A549 (cell line): ENCODE measurements at regions not wholly inside any gene's neighbourhood (a gene's known extent, or its start where the extent isn't known, plus 50 kb on each side); places are given as distances from the start of the nearest gene placed in this dataset.
A peak's percentile ranks its signal among the peaks of the same experiment; 100 is the strongest.

Source experiments
- ATAC-seq, 2 experiments: fragments of 200-7000 bp in 1 of 2; fragments of >200 bp in 1 of 2; cut with Nextera tagmentation in 1 of 2; cut with Tn5 transposase in 1 of 2; 3 replicates each; pipeline versions ENCODE4 v1.8.0 to v1.9.1; 2018 to 2020; ENCODE audit warnings: mild to moderate bottlenecking in 1 of 2, moderate library complexity in 1 of 2
- CTCF ChIA-PET: fragments of 300-600 bp; sonication (Branson Sonifier 250); formaldehyde crosslinking; extraction: SDS; loops from one replicate; lab custom pipeline; 2021; ENCODE audit warnings: antibody characterized with exemption, inconsistent platforms; lab: Yijun Ruan, JAX
- POLR2A ChIA-PET: fragments of 350-600 bp; formaldehyde crosslinking; extraction: SDS; loops from one replicate; lab custom pipeline; 2021; ENCODE audit warnings: antibody characterized with exemption, inconsistent platforms; lab: Yijun Ruan, JAX
- DNase-seq, 2 experiments: peaks; one replicate each; pipeline versions ENCODE4 v3.0.0 to v3.0.0-alpha.2; 2011 to 2016; ENCODE audit warnings: low read depth in 1 of 2, low spot score in 1 of 2
- FAIRE-seq: peaks from 2 replicates; lab custom pipeline; 2011; peaks lifted over from hg19 to GRCh38; lab: Jason Lieb, UNC
- H3K27ac ChIP-seq, 2 experiments: fragments of >200 bp; sonication (Bioruptor Twin); formaldehyde crosslinking; 3 replicates each; pipeline ENCODE4 v1.5.1; 2016 to 2017
- H3K4me1 ChIP-seq: fragments of >200 bp; sonication (Bioruptor Twin); formaldehyde crosslinking; 3 replicates; pipeline ENCODE4 v1.6.1; 2016
- H3K4me2 ChIP-seq: fragments of >200 bp; sonication (Bioruptor Twin); formaldehyde crosslinking; 3 replicates; pipeline ENCODE4 v1.6.1; 2016
- H3K4me3 ChIP-seq: fragments of >200 bp; sonication (Bioruptor Twin); formaldehyde crosslinking; 3 replicates; pipeline ENCODE4 v1.5.1; 2016
- H3K9me3 ChIP-seq: fragments of >200 bp; sonication (Bioruptor Twin); formaldehyde crosslinking; 3 replicates; pipeline ENCODE4 v1.6.1; 2016
- ATOH8 ChIP-seq: fragments of 250-450 bp; sonication (Bioruptor Pico); IDR thresholded peaks from 2 replicates; pipeline ENCODE4 v1.5.0; 2020; ENCODE audit warnings: low read depth, mild to moderate bottlenecking, moderate library complexity
- BHLHE40 ChIP-seq: IDR thresholded peaks from 2 replicates; pipeline ENCODE4 v1.6.1; 2012; ENCODE audit warnings: low read depth, low read length, inconsistent platforms
- CBX2 ChIP-seq: fragments of 200-600 bp; sonication (generic); IDR thresholded peaks from 2 replicates; pipeline ENCODE4 v1.6.1; 2016; ENCODE audit warnings: low read depth, mild to moderate bottlenecking, borderline replicate concordance
- E2F6 ChIP-seq: IDR thresholded peaks from 2 replicates; pipeline ENCODE4 v1.6.1; 2012; ENCODE audit warnings: low read depth, borderline replicate concordance
- EHF ChIP-seq: fragments of 250-450 bp; sonication (Bioruptor Pico); IDR thresholded peaks from 2 replicates; pipeline ENCODE4 v1.5.0; 2020; ENCODE audit warnings: mild to moderate bottlenecking
- EHMT2 ChIP-seq: fragments of 200-600 bp; sonication (generic); IDR thresholded peaks from 2 replicates; pipeline ENCODE4 v1.6.1; 2016; ENCODE audit warnings: antibody characterized with exemption, low read depth, mild to moderate bottlenecking, moderate library complexity
- FOSB ChIP-seq: fragments of 250-450 bp; sonication (Bioruptor Pico); IDR thresholded peaks from 2 replicates; pipeline ENCODE4 v1.5.0; 2020; ENCODE audit warnings: mild to moderate bottlenecking, moderate library complexity
- FOSL2 ChIP-seq, 2 experiments: fragments of 450-650 bp in 1 of 2; fragments of >200 bp in 1 of 2; sonication (Bioruptor Twin) in 1 of 2; formaldehyde crosslinking; IDR thresholded peaks; 2 replicates each; pipeline versions ENCODE4 v1.5.0 to v1.6.1; 2016 to 2020; ENCODE audit warnings: mild to moderate bottlenecking in 1 of 2, moderate library complexity in 1 of 2
- HOXA7 ChIP-seq: fragments of 250-450 bp; sonication (Bioruptor Pico); IDR thresholded peaks from 2 replicates; pipeline ENCODE4 v1.5.0; 2020; ENCODE audit warnings: mild to moderate bottlenecking, moderate library complexity
- HOXB5 ChIP-seq: fragments of 250-450 bp; sonication (Bioruptor Pico); IDR thresholded peaks from 2 replicates; pipeline ENCODE4 v1.5.0; 2020; ENCODE audit warnings: mild to moderate bottlenecking, moderate library complexity
- JUN ChIP-seq, 2 experiments: fragments of >200 bp; sonication (Bioruptor Twin); formaldehyde crosslinking; IDR thresholded peaks; 2 replicates in 1 of 2; 3 replicates in 1 of 2; pipeline ENCODE4 v1.6.1; 2016 to 2017
- JUNB ChIP-seq: fragments of >200 bp; sonication (Bioruptor Twin); formaldehyde crosslinking; IDR thresholded peaks from 2 replicates; pipeline ENCODE4 v1.6.1; 2016
- KDM1A ChIP-seq: fragments of 200-600 bp; sonication (generic); IDR thresholded peaks from 2 replicates; pipeline ENCODE4 v1.6.1; 2016; ENCODE audit warnings: low read depth, mild to moderate bottlenecking
- MAFK ChIP-seq: fragments of 450-650 bp; IDR thresholded peaks from 2 replicates; pipeline ENCODE4 v1.6.1; 2014; ENCODE audit not compliant: partially characterized antibody
- MAX ChIP-seq: IDR thresholded peaks from 2 replicates; pipeline ENCODE4 v1.6.1; 2012
- MAZ ChIP-seq: fragments of 150-350 bp; IDR thresholded peaks from 2 replicates; pipeline ENCODE4 v1.6.1; 2014; ENCODE audit warnings: antibody characterized with exemption, low read depth, low read length, borderline replicate concordance
- PHF8 ChIP-seq: fragments of 200-600 bp; sonication (generic); IDR thresholded peaks from 2 replicates; pipeline ENCODE4 v1.6.1; 2016; ENCODE audit warnings: low read depth, mild to moderate bottlenecking, antibody characterized with exemption, moderate library complexity, borderline replicate concordance
- RNF2 ChIP-seq: fragments of 200-600 bp; sonication (generic); IDR thresholded peaks from 2 replicates; pipeline ENCODE4 v1.6.1; 2016; ENCODE audit warnings: low read depth, mild to moderate bottlenecking, antibody characterized with exemption, moderate library complexity, borderline replicate concordance
- SREBF2 ChIP-seq: fragments of 450-650 bp; IDR thresholded peaks from 2 replicates; pipeline ENCODE4 v1.6.1; 2014; ENCODE audit warnings: mild to moderate bottlenecking, moderate library complexity
- ZFP36 ChIP-seq: fragments of 450-650 bp; IDR thresholded peaks from 2 replicates; pipeline ENCODE4 v1.6.1; 2014; ENCODE audit warnings: borderline replicate concordance; ENCODE audit not compliant: partially characterized antibody
- ZNF302 ChIP-seq: fragments of 250-450 bp; sonication (Bioruptor Pico); IDR thresholded peaks from 2 replicates; pipeline ENCODE4 v1.9.0; 2021; ENCODE audit warnings: inconsistent platforms, mild to moderate bottlenecking, moderate library complexity
- ZSCAN20 ChIP-seq: fragments of 250-450 bp; sonication (Bioruptor Pico); IDR thresholded peaks from 2 replicates; pipeline ENCODE4 v1.8.0; 2022; ENCODE audit warnings: mild to moderate bottlenecking, moderate library complexity
- WGBS: methylation state at CpG from one replicate; pipeline ENCODE4 v1.1.6; 2017; ENCODE audit errors: missing lambda C conversion rate; 5-methylcytosine and 5-hydroxymethylcytosine counted together
- TF ChIP-seq, protein P1 (sequence below): fragments of >200 bp; sonication (Bioruptor Twin); formaldehyde crosslinking; IDR thresholded peaks from 3 replicates; pipeline ENCODE4 v1.5.1; 2016
- TF ChIP-seq, protein P2 (sequence below): IDR thresholded peaks from 2 replicates; pipeline ENCODE4 v1.6.1; 2012

- no peak for DNase-seq
- ChIA-PET CTCF (interaction anchor here (1.1 to 1.4 kb wide), 2 partner anchors 10 to 22 kb away, joined by 3 read pairs; no protein-coding TSS in a partner anchor), POLR2A (no interaction called here)
- peak overlapping the region; percentile 77 for H3K4me2 ChIP-seq
- H3K9me3 ChIP-seq = peaks cover 17% of the 10 kb centered on the region
- WGBS = 82% methylated on average over 8 of the region's 8 CpGs
- ATAC-seq = no peak
- no peak for FAIRE-seq
- TF ChIP-seq FOSL2 (IDR thresholded peaks at IDR 0.05) (no peak), FOSL2 (CRISPR knock-in tag; IDR thresholded peaks at IDR 0.05) (no peak), RNF2 (no peak), KDM1A (no peak), ZNF302 (CRISPR knock-in tag) (no peak), CBX2 (no peak), MAX (no peak), MAFK (no peak), E2F6 (no peak), PHF8 (no peak)
- H3K4me3 ChIP-seq = no peak overlapping the region
- H3K4me1 ChIP-seq = peaks cover 56% of the 10 kb centered on the region
- H3K27ac ChIP-seq = peak overlapping the region; percentile 84 to 90
Observed at GRCh38 chr17:73801455-73802100, 157.3 kb upstream of the SDK2 start.

DNA sequence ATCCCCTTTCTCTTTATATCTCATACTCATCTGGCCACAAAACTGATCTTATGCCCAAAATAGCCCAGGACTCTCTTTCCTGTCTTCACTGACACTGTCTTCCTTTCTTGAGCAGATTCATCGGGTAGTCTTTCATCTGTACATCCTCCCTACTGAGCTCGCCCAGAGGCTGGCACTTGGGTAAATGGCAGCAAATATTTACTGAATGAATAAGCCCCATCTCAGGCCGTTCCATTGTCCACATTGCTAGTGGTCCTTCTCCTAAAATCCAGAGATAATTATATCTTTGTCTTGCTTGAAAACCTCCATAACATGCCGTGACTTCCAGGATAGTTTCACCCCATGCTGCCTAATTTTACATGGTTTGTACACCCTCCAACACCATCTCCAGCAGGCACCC lies 158.1 kb upstream of the SDK2 start:
- POLR2A ChIA-PET = no interaction called here
- no peak for FAIRE-seq
- CTCF ChIA-PET = interaction anchor here (1.1 to 1.4 kb wide), 2 partner anchors 11 to 375 kb away, joined by 3 to 4 read pairs; no protein-coding TSS in a partner anchor

DNA sequence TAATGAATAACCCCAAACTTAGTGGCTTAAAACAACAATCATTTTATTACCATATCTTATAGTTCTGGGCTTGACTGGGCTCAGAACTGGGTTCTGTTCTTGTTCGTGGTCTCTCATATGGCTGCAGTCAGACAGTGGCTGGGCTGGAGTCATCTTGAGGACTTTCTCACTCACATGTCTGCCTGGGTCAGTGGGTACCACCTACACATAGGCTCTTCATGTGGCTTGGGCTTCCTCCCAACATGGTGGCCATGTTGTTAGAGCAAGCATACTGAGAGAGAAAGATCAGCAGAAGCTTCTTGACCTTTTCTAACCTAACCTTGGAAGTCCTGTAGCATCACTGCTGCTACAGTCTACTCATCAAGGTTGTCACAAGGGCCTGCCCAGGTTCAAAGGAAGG lies 158.6 kb upstream of the SDK2 start:
- H3K4me2 ChIP-seq = no peak overlapping the region; the same call in 2 of the 3 replicates
- H3K9me3 ChIP-seq = peaks cover 23% of the 10 kb centered on the region
- no peak for TF ChIP-seq SREBF2
- no peak for TF ChIP-seq EHMT2
- TF ChIP-seq, protein P1, sequence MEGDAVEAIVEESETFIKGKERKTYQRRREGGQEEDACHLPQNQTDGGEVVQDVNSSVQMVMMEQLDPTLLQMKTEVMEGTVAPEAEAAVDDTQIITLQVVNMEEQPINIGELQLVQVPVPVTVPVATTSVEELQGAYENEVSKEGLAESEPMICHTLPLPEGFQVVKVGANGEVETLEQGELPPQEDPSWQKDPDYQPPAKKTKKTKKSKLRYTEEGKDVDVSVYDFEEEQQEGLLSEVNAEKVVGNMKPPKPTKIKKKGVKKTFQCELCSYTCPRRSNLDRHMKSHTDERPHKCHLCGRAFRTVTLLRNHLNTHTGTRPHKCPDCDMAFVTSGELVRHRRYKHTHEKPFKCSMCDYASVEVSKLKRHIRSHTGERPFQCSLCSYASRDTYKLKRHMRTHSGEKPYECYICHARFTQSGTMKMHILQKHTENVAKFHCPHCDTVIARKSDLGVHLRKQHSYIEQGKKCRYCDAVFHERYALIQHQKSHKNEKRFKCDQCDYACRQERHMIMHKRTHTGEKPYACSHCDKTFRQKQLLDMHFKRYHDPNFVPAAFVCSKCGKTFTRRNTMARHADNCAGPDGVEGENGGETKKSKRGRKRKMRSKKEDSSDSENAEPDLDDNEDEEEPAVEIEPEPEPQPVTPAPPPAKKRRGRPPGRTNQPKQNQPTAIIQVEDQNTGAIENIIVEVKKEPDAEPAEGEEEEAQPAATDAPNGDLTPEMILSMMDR = no peak
- TF ChIP-seq ATOH8 (CRISPR knock-in tag) = no peak
- no peak for TF ChIP-seq HOXB5 (CRISPR knock-in tag)
- no peak for TF ChIP-seq FOSB (CRISPR knock-in tag)
- TF ChIP-seq EHF (CRISPR knock-in tag) = no peak
- TF ChIP-seq ZSCAN20 = no peak
- no peak for TF ChIP-seq HOXA7 (CRISPR knock-in tag)
- no peak for TF ChIP-seq ZFP36
- TF ChIP-seq BHLHE40 = no peak
- no peak for TF ChIP-seq MAZ
- TF ChIP-seq, protein P2, sequence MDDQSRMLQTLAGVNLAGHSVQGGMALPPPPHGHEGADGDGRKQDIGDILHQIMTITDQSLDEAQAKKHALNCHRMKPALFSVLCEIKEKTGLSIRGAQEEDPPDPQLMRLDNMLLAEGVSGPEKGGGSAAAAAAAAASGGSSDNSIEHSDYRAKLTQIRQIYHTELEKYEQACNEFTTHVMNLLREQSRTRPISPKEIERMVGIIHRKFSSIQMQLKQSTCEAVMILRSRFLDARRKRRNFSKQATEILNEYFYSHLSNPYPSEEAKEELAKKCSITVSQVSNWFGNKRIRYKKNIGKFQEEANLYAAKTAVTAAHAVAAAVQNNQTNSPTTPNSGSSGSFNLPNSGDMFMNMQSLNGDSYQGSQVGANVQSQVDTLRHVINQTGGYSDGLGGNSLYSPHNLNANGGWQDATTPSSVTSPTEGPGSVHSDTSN = no peak
- ATAC-seq = no peak
- 95% methylated on average over 1 of the region's 1 CpG for WGBS
- FAIRE-seq = no peak
- ChIA-PET CTCF (interaction anchor here (1.1 to 1.4 kb wide), 2 partner anchors 11 to 374 kb away, joined by 3 to 4 read pairs; no protein-coding TSS in a partner anchor), POLR2A (no interaction called here)
- DNase-seq = no peak
- H3K27ac ChIP-seq = peak overlapping the region; percentile 84 to 90; a peak in 5 of 6 replicates
- peaks cover 43% of the 10 kb centered on the region for H3K4me1 ChIP-seq
- no peak overlapping the region for H3K4me3 ChIP-seq

More for the DNA sequence above, 158.1 kb upstream of the SDK2 start:
- Histone ChIP-seq H3K4me1 (peaks cover 48% of the 10 kb centered on the region), H3K9me3 (peaks cover 23% of the 10 kb centered on the region), H3K27ac (peak overlapping the region; percentile 84 to 90), H3K4me2 (peak overlapping the region; percentile 77), H3K4me3 (no peak overlapping the region)
- no peak for DNase-seq
- ATAC-seq = no peak
- TF ChIP-seq EHF (CRISPR knock-in tag) (no peak), JUNB (0 out of 2 replicates have a peak, but pooled peaks have one; percentile 12), JUN (IDR thresholded peaks at IDR 0.05) (no peak)
- 20% methylated on average over 4 of the region's 4 CpGs for WGBS
